GM12892 (cell line): ENCODE measurements at regions not wholly inside any gene's neighbourhood (a gene's known extent, or its start where the extent isn't known, plus 50 kb on each side); places are given as distances from the start of the nearest gene placed in this dataset.

Experiments
- POLR2A ChIP-seq: IDR thresholded peaks from 2 replicates; pipeline ENCODE4 v1.6.1; 2011; ENCODE audit warnings: low read depth, low read length, control low read depth
- TAF1 ChIP-seq: IDR thresholded peaks from 2 replicates; pipeline ENCODE4 v1.6.1; 2011; ENCODE audit warnings: low read depth, mild to moderate bottlenecking, control low read depth, low read length, borderline replicate concordance

DNA sequence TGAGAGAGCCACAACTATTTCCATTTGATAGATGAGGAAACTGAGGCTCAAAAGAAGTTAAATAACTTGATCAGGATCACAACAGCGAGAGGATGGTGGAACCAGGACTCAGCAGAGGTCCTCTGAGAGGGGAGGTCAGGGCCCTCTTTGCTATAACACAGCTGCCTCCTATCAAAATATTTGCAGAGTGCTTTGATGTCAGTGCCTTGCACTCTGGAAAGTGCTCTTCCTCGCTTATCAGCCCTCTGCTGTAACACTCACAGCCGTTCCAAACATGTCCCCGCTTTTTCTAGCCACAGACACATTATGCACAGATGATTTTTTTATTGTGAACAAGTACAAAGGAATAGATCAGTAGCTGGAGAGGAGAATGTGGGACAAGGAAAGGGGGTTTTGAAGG, 71.8 kb upstream of the ARHGAP29 start:
- no peak for TF ChIP-seq POLR2A
- TF ChIP-seq TAF1 = no peak
